Hypothalamus (tissue), 51 donors: ENCODE measurements at regions not wholly inside any gene's neighbourhood (a gene's known extent, or its start where the extent isn't known, plus 50 kb on each side); places are given as distances from the start of the nearest gene placed in this dataset.

Experiments used
- DNase-seq, 51 donors: peaks; one replicate each; lab custom pipeline; 2025; lab: John Stamatoyannopoulos, UW

- no peak for DNase-seq
These were observed 1256.4 kb downstream of the FAM181B start for GRCh38 chr11:81477277-81477676.

DNA sequence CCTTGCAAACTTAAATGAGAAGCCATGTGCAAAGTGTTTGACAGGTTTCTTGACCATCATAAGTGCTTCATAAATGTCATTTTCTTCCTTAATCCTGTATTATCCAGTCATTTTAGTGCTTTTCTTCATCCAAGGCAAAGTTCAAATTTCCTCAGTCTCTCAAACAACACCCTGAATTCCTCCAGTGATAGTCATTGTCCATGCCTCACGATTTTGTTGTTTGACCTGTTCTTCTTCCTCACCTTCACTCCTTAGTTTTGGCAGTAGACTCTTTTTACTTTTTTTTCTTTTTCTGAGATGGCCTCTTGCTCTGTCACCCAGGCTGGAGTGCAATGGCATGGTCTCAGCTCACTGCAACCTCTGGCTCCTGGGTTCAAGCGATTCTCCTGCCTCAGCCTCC, 1257.3 kb downstream of the FAM181B start:
- no peak for DNase-seq

DNA sequence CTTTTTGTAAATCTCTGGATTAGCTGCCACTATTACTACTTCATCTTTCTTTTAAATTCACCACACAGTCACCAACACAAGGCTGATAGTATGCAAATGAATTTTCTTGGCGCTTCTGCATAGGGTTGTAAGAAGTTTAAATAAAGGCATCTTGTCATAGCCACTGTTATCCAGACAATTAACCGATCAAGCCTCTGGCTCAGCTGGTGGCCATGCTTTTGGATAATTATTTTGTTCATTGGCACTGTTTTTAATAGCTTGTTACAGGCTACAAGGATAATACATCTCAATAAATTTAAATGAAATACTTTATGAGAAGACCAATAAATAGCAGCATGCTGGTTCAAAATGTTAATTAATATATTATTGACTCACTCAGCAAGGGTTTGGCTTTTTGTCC, 1261.0 kb downstream of the FAM181B start:
- no peak for DNase-seq

DNA sequence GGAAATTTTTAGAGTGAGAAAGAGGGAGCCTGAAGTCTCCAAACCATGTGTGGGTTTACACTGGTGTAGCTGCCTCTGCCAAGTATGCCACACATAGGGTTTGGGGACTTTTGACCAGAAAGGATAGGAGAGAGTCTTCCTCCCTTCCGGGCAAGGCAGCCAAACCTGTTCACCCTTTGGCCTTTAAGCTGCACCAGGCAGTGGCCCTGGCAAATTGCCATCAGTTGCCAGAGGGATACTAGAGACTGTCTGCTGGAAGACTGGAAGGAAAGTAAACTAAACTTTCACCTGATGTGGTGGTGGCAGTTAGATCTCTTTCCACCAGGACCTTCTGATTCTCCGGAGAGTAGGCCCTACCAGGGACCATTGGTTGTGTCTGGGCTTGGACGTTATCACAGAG, 1263.2 kb downstream of the FAM181B start:
- no peak for DNase-seq

GRCh38 chr11:81459766-81460306, 1273.8 kb downstream of the FAM181B start:
- DNase-seq, result no peak

GRCh38 chr11:81449588-81450156, 1284.0 kb downstream of the FAM181B start:
- DNase-seq, result no peak

DNA sequence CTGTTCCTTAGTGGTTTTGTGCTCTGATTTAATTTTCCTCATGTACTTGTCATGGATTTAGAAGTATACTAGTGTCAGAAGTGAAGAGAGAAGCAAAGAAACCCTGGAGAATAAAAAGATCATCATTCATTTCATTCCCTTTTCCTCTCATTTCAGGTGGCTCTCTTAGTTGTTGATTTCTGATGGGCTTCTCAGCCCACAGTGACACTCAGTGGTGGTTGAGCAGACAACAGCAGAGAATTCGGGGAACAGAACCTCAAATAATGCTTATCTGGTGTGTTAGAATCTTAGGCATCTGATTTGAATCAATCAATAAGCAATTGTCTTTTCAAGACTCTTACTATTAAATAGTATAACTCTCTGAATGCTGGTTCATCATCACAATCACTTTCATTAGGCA, 1289.4 kb downstream of the FAM181B start:
- DNase-seq, result peak in 1 of 51 donors; percentile 2

DNA sequence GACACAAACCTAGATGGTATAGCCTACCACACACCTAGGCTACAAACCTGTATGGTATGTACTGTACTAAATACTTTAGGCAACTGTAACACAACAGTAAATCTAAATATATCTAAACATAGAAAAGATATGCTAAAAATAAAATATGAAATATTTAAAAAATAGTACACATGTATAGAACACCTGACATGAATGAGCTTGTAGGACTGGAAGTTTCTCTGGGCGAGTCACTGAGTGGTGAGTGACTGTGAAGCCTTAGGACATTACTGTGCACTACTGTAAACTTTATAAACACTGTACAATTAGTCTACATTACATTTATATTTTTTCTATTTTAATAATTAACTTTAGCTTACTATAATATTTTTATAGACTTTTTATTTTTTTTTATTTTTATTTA, 1301.3 kb downstream of the FAM181B start:
- DNase-seq, result no peak

GRCh38 chr11:81424822-81425221, 1308.8 kb downstream of the FAM181B start:
- no peak for DNase-seq

DNA sequence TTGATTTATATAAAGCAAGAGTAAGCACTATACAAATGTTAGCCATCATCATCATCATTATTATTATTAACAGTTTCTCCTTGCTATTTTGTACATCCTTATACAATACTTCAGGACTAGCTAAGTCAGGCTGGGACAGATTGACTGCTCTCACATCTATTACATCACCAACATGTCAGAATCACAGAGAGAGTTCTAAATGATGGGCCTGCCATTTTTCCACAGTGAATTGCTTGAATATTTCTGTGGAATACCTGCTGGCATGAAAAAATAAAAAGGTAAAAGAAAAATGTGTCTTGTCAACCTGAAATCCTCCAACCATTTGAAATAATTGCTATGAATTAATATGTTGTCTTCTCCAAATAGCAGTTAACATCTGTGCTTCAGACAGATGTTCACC, 1311.3 kb downstream of the FAM181B start:
- no peak for DNase-seq

- DNase-seq, result no peak
These were observed 1312.3 kb downstream of the FAM181B start for GRCh38 chr11:81421251-81421860.

DNA sequence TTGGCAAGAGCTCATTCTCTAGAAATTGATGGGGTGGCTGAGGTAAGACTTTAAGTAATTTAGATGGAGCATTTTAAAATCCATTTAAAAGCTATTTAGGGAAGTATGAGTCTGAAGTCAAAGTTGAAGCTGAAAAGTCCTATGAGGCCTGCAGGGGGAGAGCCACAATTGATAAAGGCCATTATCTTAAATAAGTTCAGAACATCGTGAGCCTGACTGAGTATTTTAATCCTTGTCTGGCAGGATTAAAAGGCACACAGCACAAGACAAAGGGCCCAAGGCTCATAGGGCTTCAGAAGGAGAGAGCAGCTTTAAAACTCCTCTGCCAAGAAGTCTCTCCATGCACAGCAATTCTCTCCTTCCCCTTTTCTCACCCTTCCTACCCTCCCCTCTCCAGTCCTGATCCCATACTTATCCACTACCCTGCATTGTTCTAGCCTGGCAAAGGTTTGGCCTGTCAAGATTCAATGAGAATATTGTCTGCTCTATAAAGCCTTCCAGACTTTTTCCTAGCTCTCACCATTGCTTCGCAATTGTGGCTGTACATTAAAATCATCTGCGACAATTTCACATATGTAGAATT, 1312.9 kb downstream of the FAM181B start:
- DNase-seq, result no peak

DNA sequence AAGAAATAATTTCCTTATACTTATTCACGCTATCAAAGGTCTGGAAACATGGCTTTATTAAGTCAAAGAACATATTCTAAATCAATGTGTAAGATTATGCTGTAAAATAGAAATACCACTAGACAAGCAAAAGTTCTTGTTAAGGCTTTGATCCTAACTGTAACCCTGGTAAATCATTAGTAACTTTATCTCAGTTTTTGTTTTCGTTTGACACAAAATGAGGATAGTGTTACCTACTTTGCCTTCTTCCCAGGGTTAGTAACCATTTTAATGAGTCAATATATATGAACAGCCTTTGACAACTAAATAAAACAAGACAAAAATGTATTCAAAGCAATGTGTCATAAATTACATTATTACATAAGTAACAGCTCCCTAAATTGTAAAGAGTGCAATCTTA, 1336.3 kb downstream of the FAM181B start:
- DNase-seq, result no peak

DNA sequence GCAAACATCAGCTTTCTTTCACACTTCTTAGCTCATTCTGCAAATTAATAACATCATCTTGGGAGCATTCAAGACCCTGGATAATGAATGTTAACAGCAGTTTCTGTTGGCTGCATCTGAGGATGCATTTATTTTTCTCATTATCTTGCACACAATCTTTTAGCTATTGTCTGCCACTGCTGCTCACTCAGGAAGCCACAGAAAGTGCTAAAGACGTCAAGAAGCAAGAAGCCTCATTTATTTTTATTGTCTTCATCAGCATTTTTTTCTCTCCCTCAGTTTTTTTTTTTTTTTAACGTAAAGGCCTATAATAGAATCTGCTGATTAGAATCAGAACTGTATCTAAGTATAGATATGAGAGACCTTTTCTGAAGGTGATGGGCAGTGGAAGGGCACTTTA, 1339.4 kb downstream of the FAM181B start:
- DNase-seq, result no peak

DNA sequence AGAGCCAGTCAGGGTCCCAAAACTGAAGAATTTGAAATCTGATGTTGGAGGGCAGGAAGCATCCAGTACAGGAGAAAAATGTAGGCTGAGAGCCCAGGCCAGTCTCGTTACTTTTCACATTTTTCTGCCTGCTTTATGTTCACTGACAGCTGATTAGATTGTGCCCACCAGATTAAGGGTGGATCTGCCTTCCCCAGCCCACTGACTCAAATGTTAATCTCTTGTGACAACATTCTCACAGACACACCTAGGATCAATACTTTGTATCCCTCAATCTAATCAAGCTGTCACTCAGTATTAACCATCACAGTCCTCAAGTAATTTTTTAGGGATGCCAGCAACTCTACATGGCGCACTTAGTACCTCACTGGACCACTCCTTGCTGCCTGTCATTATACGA, 1345.3 kb downstream of the FAM181B start:
- no peak for DNase-seq

- DNase-seq, result no peak
These were observed 1353.3 kb downstream of the FAM181B start for GRCh38 chr11:81380395-81380794.

- DNase-seq, result no peak
These were observed 1356.2 kb downstream of the FAM181B start for GRCh38 chr11:81377418-81377817.

GRCh38 chr11:81373986-81374385, 1359.7 kb downstream of the FAM181B start:
- no peak for DNase-seq

- DNase-seq, result no peak
These were observed 1365.5 kb downstream of the FAM181B start for GRCh38 chr11:81368192-81368591.

GRCh38 chr11:81365496-81365895, 1368.2 kb downstream of the FAM181B start:
- DNase-seq, result no peak

DNA sequence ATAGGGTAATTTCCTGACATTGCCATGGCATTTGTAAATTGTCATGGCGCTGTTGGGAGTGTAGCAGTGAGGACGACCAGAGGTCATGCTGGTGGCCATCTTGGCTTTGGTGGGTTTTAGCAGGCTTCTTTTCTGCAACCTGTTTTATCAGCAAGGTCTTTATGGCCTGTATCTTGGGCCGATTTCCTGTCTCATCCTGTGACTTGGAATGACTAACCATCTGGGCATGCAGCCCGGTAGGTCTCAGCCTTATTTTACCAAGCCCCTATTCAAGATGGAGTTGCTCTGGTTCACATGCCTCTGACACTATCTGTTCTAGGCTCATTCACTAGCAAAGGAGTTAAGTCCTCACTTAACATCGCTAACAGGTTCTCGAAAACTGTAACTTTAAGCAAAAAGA, 1374.2 kb downstream of the FAM181B start:
- DNase-seq, result no peak

DNA sequence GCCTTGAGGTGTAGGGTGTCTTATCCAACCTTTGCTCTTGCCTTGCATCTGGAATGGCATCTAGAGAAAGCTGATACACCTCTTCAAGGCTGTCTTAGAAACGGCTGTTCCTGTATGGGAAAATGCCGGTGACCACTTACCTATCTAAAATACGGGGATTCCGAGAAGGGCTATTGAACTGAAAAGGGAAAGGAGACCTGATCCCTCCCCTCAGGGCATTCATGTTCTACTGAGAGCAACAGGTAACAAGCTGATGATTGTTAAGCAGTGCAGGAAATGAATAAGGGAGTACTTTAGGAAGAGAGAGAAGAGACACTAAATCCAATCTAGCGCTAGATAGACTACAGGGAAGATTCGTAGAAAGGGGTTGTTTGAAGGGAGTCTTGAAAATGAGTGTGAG, 1388.1 kb downstream of the FAM181B start:
- DNase-seq, result no peak
